A549 (cell line): ENCODE measurements at regions not wholly inside any gene's neighbourhood (a gene's known extent, or its start where the extent isn't known, plus 50 kb on each side); places are given as distances from the start of the nearest gene placed in this dataset.

Source experiments
- ATAC-seq, 2 experiments: fragments of 200-7000 bp in 1 of 2; fragments of >200 bp in 1 of 2; cut with Nextera tagmentation in 1 of 2; cut with Tn5 transposase in 1 of 2; 3 replicates each; pipeline versions ENCODE4 v1.8.0 to v1.9.1; 2018 to 2020; ENCODE audit warnings: mild to moderate bottlenecking in 1 of 2, moderate library complexity in 1 of 2
- CTCF ChIA-PET: fragments of 300-600 bp; sonication (Branson Sonifier 250); formaldehyde crosslinking; extraction: SDS; loops from one replicate; lab custom pipeline; 2021; ENCODE audit warnings: antibody characterized with exemption, inconsistent platforms; lab: Yijun Ruan, JAX
- POLR2A ChIA-PET: fragments of 350-600 bp; formaldehyde crosslinking; extraction: SDS; loops from one replicate; lab custom pipeline; 2021; ENCODE audit warnings: antibody characterized with exemption, inconsistent platforms; lab: Yijun Ruan, JAX
- DNase-seq, 2 experiments: peaks; one replicate each; pipeline versions ENCODE4 v3.0.0 to v3.0.0-alpha.2; 2011 to 2016; ENCODE audit warnings: low read depth in 1 of 2, low spot score in 1 of 2
- FAIRE-seq: peaks from 2 replicates; lab custom pipeline; 2011; peaks lifted over from hg19 to GRCh38; lab: Jason Lieb, UNC
- H3K27ac ChIP-seq, 2 experiments: fragments of >200 bp; sonication (Bioruptor Twin); formaldehyde crosslinking; 3 replicates each; pipeline ENCODE4 v1.5.1; 2016 to 2017
- H3K4me1 ChIP-seq: fragments of >200 bp; sonication (Bioruptor Twin); formaldehyde crosslinking; 3 replicates; pipeline ENCODE4 v1.6.1; 2016
- H3K4me2 ChIP-seq: fragments of >200 bp; sonication (Bioruptor Twin); formaldehyde crosslinking; 3 replicates; pipeline ENCODE4 v1.6.1; 2016
- H3K4me3 ChIP-seq: fragments of >200 bp; sonication (Bioruptor Twin); formaldehyde crosslinking; 3 replicates; pipeline ENCODE4 v1.5.1; 2016
- H3K9me3 ChIP-seq: fragments of >200 bp; sonication (Bioruptor Twin); formaldehyde crosslinking; 3 replicates; pipeline ENCODE4 v1.6.1; 2016
- BHLHE40 ChIP-seq: IDR thresholded peaks from 2 replicates; pipeline ENCODE4 v1.6.1; 2012; ENCODE audit warnings: low read depth, low read length, inconsistent platforms
- CBX8 ChIP-seq: fragments of 200-600 bp; sonication (generic); IDR thresholded peaks from 2 replicates; pipeline ENCODE4 v1.6.1; 2016
- CEBPB ChIP-seq, 2 experiments: fragments of >200 bp in 1 of 2; sonication (Bioruptor Twin) in 1 of 2; formaldehyde crosslinking in 1 of 2; IDR thresholded peaks; 2 replicates each; pipeline ENCODE4 v1.6.1; 2012 to 2016
- CHD2 ChIP-seq: fragments of 150-350 bp; IDR thresholded peaks from 2 replicates; pipeline ENCODE4 v1.6.1; 2014; ENCODE audit warnings: low read length; ENCODE audit not compliant: partially characterized antibody
- CHD4 ChIP-seq: fragments of 200-600 bp; sonication (generic); IDR thresholded peaks from 2 replicates; pipeline ENCODE4 v1.6.1; 2016; ENCODE audit warnings: antibody characterized with exemption, mild to moderate bottlenecking, borderline replicate concordance
- EP300 ChIP-seq, 2 experiments: fragments of >200 bp; sonication (Bioruptor Twin); formaldehyde crosslinking; IDR thresholded peaks; 2 replicates in 1 of 2; 3 replicates in 1 of 2; pipeline ENCODE4 v1.6.1; 2016 to 2017
- ESRRA ChIP-seq: fragments of 150-350 bp; IDR thresholded peaks from 2 replicates; pipeline ENCODE4 v1.6.1; 2014; ENCODE audit warnings: mild to moderate bottlenecking, low read length, borderline replicate concordance
- FOSB ChIP-seq: fragments of 250-450 bp; sonication (Bioruptor Pico); IDR thresholded peaks from 2 replicates; pipeline ENCODE4 v1.5.0; 2020; ENCODE audit warnings: mild to moderate bottlenecking, moderate library complexity
- HDAC2 ChIP-seq: fragments of 200-600 bp; sonication (generic); IDR thresholded peaks from 2 replicates; pipeline ENCODE4 v1.6.1; 2016
- HOXB13 ChIP-seq: fragments of 250-450 bp; sonication (Bioruptor Pico); IDR thresholded peaks from 2 replicates; pipeline ENCODE4 v1.5.0; 2020; ENCODE audit warnings: low read depth, mild to moderate bottlenecking, moderate library complexity
- HOXB5 ChIP-seq: fragments of 250-450 bp; sonication (Bioruptor Pico); IDR thresholded peaks from 2 replicates; pipeline ENCODE4 v1.5.0; 2020; ENCODE audit warnings: mild to moderate bottlenecking, moderate library complexity
- JUN ChIP-seq, 2 experiments: fragments of >200 bp; sonication (Bioruptor Twin); formaldehyde crosslinking; IDR thresholded peaks; 2 replicates in 1 of 2; 3 replicates in 1 of 2; pipeline ENCODE4 v1.6.1; 2016 to 2017
- KDM5A ChIP-seq: fragments of 200-600 bp; sonication (generic); IDR thresholded peaks from 2 replicates; pipeline ENCODE4 v1.6.1; 2016; ENCODE audit warnings: antibody characterized with exemption, mild to moderate bottlenecking
- MYC ChIP-seq: IDR thresholded peaks from 2 replicates; pipeline ENCODE4 v1.6.1; 2012; ENCODE audit warnings: mild to moderate bottlenecking, inconsistent platforms, low read length, improper control_type of control experiment, borderline replicate concordance
- NFE2L2 ChIP-seq: fragments of 150-350 bp; conservative IDR thresholded peaks from 2 replicates; pipeline ENCODE4 v1.6.1; 2014; ENCODE audit warnings: low read length
- NPAS2 ChIP-seq: fragments of 250-450 bp; sonication (Bioruptor Pico); IDR thresholded peaks from 2 replicates; pipeline ENCODE4 v1.8.0; 2022; ENCODE audit warnings: mild to moderate bottlenecking, moderate library complexity, borderline replicate concordance
- NR3C1 ChIP-seq: fragments of >200 bp; sonication (Bioruptor Twin); formaldehyde crosslinking; IDR thresholded peaks from 3 replicates; pipeline ENCODE4 v1.6.1; 2017
- POLR2AphosphoS2 ChIP-seq: conservative IDR thresholded peaks from 2 replicates; pipeline ENCODE4 v1.6.1; 2012; ENCODE audit warnings: low read length, improper control_type of control experiment, inconsistent platforms
- RAD21 ChIP-seq, 2 experiments: fragments of >200 bp in 1 of 2; sonication (Bioruptor Twin) in 1 of 2; formaldehyde crosslinking in 1 of 2; IDR thresholded peaks in 1 of 2; conservative IDR thresholded peaks in 1 of 2; 2 replicates in 1 of 2; 3 replicates in 1 of 2; pipeline ENCODE4 v1.6.1; 2012 to 2018; ENCODE audit warnings: inconsistent platforms in 1 of 2
- SREBF2 ChIP-seq: fragments of 450-650 bp; IDR thresholded peaks from 2 replicates; pipeline ENCODE4 v1.6.1; 2014; ENCODE audit warnings: mild to moderate bottlenecking, moderate library complexity
- TFCP2L1 ChIP-seq: fragments of 250-450 bp; sonication (Bioruptor Pico); IDR thresholded peaks from 2 replicates; pipeline ENCODE4 v1.5.0; 2021; ENCODE audit warnings: mild to moderate bottlenecking
- TP53 ChIP-seq: fragments of 250-450 bp; sonication (Bioruptor Pico); IDR thresholded peaks from 2 replicates; pipeline ENCODE4 v1.5.0; 2021; ENCODE audit warnings: mild to moderate bottlenecking, moderate library complexity
- ZFP36 ChIP-seq: fragments of 450-650 bp; IDR thresholded peaks from 2 replicates; pipeline ENCODE4 v1.6.1; 2014; ENCODE audit warnings: borderline replicate concordance; ENCODE audit not compliant: partially characterized antibody
- ZSCAN20 ChIP-seq: fragments of 250-450 bp; sonication (Bioruptor Pico); IDR thresholded peaks from 2 replicates; pipeline ENCODE4 v1.8.0; 2022; ENCODE audit warnings: mild to moderate bottlenecking, moderate library complexity
- WGBS: methylation state at CpG from one replicate; pipeline ENCODE4 v1.1.6; 2017; ENCODE audit errors: missing lambda C conversion rate; 5-methylcytosine and 5-hydroxymethylcytosine counted together
- TF ChIP-seq, protein P1 (sequence below): fragments of 150-350 bp; IDR thresholded peaks from 2 replicates; pipeline ENCODE4 v1.6.1; 2014; ENCODE audit warnings: low read depth, mild to moderate bottlenecking, low read length
- TF ChIP-seq, protein P2 (sequence below): fragments of 450-650 bp; IDR thresholded peaks from 2 replicates; pipeline ENCODE4 v1.6.1; 2014; ENCODE audit warnings: antibody characterized with exemption
- TF ChIP-seq, protein P3 (sequence below): fragments of 200-600 bp; sonication (generic); IDR thresholded peaks from 2 replicates; pipeline ENCODE4 v1.6.1; 2016; ENCODE audit warnings: antibody characterized with exemption, mild to moderate bottlenecking, moderate library complexity
- TF ChIP-seq, protein P4 (sequence below): fragments of 250-450 bp; sonication (Bioruptor Pico); IDR thresholded peaks from 2 replicates; pipeline ENCODE4 v1.5.0; 2020; ENCODE audit warnings: low read depth, mild to moderate bottlenecking, moderate library complexity

DNA sequence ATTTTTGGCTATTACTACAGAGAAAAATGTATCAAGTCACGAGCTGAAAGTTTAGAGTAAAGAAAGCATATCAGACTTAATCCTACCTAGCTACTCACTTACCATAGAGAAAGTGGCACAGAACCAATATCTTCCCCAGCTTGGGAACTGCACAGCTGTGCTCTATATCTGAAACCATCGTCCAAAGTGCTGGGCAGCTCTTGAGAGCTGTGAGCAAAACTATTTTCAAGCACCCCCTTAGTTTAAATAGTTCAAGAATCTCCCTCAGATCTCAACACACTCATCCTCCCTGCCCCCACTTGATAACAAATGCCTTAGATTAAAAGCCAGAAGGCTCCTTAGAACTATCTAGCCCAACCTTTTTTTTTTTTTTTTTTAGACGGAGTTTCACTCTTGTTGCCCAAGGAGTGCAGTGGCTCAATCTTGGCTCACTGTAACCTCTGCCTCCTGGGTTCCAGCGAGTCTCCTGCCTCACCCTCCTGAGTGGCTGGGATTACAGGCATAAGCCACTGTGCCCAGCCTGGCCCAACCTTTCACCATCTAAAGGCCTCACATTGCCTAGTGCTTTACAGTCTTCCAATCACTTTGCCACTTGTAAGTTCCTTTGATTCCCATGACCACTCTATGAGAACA lies 94.2 kb upstream of the APC start:
- CTCF ChIA-PET = no interaction called here
- no peak overlapping the region for H3K4me2 ChIP-seq
- H3K9me3 ChIP-seq = no peaks in the 10 kb centered on the region
- 29% methylated on average over 4 of the region's 4 CpGs for WGBS
- no peaks in the 10 kb centered on the region for H3K4me1 ChIP-seq
- H3K4me3 ChIP-seq = no peak overlapping the region
- FAIRE-seq = no peak
- TF ChIP-seq, protein P1, sequence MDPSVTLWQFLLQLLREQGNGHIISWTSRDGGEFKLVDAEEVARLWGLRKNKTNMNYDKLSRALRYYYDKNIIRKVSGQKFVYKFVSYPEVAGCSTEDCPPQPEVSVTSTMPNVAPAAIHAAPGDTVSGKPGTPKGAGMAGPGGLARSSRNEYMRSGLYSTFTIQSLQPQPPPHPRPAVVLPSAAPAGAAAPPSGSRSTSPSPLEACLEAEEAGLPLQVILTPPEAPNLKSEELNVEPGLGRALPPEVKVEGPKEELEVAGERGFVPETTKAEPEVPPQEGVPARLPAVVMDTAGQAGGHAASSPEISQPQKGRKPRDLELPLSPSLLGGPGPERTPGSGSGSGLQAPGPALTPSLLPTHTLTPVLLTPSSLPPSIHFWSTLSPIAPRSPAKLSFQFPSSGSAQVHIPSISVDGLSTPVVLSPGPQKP = no peak
- TF ChIP-seq CEBPB (IDR thresholded peaks at IDR 0.05) = no peak
- no peak for TF ChIP-seq CHD4
- no peak for TF ChIP-seq HOXB5 (CRISPR knock-in tag)
- TF ChIP-seq FOSB = no peak
- no peak for DNase-seq
- ATAC-seq = no peak
- H3K27ac ChIP-seq = no peak overlapping the region
- POLR2A ChIA-PET = no interaction called here

DNA sequence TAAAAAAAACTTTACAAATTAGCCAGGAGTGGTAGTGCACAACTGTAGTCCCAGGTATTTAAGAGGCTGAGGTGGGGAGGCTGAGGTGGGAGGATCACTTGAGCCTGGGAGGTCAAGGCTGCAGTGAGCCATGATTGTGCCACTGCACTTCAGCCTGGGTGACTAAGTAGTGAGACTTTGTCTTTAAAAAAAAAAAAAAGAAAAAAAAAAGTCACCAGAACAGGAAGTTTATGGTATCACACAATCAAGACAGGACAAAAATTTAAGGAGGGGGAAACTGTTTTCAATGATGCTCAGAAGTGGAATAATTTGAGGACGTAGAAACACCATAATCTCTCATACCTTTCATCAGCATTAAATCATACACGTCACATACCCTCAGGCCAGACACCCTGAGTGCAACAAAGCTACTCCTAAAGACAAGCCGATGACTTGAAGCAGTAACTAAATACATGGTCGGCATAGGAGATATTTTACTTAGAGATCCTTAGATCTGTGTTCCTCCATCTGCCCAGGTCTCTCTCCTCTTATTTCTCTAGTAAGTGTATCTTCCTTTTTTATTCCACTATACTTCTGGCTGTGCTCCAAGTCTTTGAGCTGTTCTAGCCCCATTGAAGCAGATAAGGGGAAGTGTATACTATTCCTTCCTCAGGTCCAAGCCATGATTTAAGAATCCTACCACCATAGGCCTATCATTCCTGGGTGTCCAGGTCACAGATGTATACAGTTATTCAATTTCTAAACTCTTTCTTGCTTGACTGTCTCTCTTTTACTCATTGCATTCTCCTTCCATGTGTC lies 91.3 kb upstream of the APC start:
- no peak for FAIRE-seq
- H3K4me1 ChIP-seq = no peaks in the 10 kb centered on the region
- POLR2A ChIA-PET = no interaction called here
- no peak for DNase-seq
- WGBS = 81% methylated on average over 4 of the region's 4 CpGs
- ATAC-seq = no peak
- TF ChIP-seq BHLHE40 (no peak), MYC (no peak), HOXB13 (CRISPR knock-in tag) (no peak), ZFP36 (no peak), HDAC2 (no peak), ZSCAN20 (CRISPR knock-in tag) (no peak), FOSB (no peak), HOXB5 (CRISPR knock-in tag) (no peak), JUN (IDR thresholded peaks at IDR 0.05) (no peak)
- TF ChIP-seq, all 56 proteins: peak for 0
- H3K4me3 ChIP-seq = no peak overlapping the region
- H3K9me3 ChIP-seq = no peaks in the 10 kb centered on the region
- H3K27ac ChIP-seq = no peak overlapping the region
- CTCF ChIA-PET = interaction anchor here (0.6 kb wide), 1 partner anchor 602 kb away, joined by 3 read pairs; no protein-coding TSS in a partner anchor
- H3K4me2 ChIP-seq = no peak overlapping the region

DNA sequence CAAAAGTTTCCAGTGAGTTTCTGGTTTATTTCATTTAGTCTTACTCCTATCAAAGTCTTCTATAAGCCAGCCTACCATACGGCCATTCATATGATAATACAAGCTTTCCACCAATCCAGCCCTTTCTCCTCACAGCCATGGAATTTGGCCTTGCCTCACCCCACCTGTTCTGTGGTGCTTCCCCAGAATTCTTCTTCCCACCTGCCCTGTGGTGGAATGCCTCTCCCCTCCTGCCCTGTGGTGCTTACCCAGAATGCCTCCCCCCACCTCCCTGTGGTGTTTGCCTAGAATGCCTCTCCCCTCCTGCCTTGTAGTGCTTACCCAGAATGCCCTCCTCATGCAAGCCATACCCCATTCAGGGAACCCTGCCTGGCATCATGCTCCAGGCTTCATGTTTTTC lies 90.3 kb upstream of the APC start:
- Histone ChIP-seq H3K4me3 (no peak overlapping the region), H3K9me3 (no peaks in the 10 kb centered on the region), H3K4me1 (no peaks in the 10 kb centered on the region), H3K27ac (no peak overlapping the region), H3K4me2 (no peak overlapping the region)
- FAIRE-seq (no peak), ATAC-seq (no peak), DNase-seq (no peak)
- 73% methylated on average over 1 of the region's 1 CpG for WGBS
- CTCF ChIA-PET = interaction anchor here (0.6 kb wide), 1 partner anchor 601 kb away, joined by 3 read pairs; no protein-coding TSS in a partner anchor
- POLR2A ChIA-PET = no interaction called here
- TF ChIP-seq MYC = no peak
- TF ChIP-seq KDM5A = no peak
- TF ChIP-seq NFE2L2 = no peak
- TF ChIP-seq NR3C1 = no peak
- TF ChIP-seq, protein P2, sequence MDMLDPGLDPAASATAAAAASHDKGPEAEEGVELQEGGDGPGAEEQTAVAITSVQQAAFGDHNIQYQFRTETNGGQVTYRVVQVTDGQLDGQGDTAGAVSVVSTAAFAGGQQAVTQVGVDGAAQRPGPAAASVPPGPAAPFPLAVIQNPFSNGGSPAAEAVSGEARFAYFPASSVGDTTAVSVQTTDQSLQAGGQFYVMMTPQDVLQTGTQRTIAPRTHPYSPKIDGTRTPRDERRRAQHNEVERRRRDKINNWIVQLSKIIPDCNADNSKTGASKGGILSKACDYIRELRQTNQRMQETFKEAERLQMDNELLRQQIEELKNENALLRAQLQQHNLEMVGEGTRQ = no peak
- no peak for TF ChIP-seq CBX8
- no peak for TF ChIP-seq CHD2
- no peak for TF ChIP-seq CEBPB (IDR thresholded peaks at IDR 0.05)
- TF ChIP-seq ESRRA = no peak
- TF ChIP-seq, protein P3, sequence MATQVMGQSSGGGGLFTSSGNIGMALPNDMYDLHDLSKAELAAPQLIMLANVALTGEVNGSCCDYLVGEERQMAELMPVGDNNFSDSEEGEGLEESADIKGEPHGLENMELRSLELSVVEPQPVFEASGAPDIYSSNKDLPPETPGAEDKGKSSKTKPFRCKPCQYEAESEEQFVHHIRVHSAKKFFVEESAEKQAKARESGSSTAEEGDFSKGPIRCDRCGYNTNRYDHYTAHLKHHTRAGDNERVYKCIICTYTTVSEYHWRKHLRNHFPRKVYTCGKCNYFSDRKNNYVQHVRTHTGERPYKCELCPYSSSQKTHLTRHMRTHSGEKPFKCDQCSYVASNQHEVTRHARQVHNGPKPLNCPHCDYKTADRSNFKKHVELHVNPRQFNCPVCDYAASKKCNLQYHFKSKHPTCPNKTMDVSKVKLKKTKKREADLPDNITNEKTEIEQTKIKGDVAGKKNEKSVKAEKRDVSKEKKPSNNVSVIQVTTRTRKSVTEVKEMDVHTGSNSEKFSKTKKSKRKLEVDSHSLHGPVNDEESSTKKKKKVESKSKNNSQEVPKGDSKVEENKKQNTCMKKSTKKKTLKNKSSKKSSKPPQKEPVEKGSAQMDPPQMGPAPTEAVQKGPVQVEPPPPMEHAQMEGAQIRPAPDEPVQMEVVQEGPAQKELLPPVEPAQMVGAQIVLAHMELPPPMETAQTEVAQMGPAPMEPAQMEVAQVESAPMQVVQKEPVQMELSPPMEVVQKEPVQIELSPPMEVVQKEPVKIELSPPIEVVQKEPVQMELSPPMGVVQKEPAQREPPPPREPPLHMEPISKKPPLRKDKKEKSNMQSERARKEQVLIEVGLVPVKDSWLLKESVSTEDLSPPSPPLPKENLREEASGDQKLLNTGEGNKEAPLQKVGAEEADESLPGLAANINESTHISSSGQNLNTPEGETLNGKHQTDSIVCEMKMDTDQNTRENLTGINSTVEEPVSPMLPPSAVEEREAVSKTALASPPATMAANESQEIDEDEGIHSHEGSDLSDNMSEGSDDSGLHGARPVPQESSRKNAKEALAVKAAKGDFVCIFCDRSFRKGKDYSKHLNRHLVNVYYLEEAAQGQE = no peak
- no peak for TF ChIP-seq EP300 (IDR thresholded peaks at IDR 0.05)
- TF ChIP-seq, protein P4, sequence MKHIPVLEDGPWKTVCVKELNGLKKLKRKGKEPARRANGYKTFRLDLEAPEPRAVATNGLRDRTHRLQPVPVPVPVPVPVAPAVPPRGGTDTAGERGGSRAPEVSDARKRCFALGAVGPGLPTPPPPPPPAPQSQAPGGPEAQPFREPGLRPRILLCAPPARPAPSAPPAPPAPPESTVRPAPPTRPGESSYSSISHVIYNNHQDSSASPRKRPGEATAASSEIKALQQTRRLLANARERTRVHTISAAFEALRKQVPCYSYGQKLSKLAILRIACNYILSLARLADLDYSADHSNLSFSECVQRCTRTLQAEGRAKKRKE (CRISPR knock-in tag) = no peak
- TF ChIP-seq TFCP2L1 (CRISPR knock-in tag) = no peak
- no peak for TF ChIP-seq SREBF2
- TF ChIP-seq POLR2AphosphoS2 = no peak
- TF ChIP-seq CHD4 = no peak
- no peak for TF ChIP-seq RAD21 (conservative IDR thresholded peaks at IDR 0.05 in 1 of 2, IDR thresholded peaks at IDR 0.05 in 1 of 2)
- no peak for TF ChIP-seq NPAS2 (CRISPR knock-in tag)
- no peak for TF ChIP-seq TP53 (CRISPR knock-in tag)
